GM23338 (cell line): ENCODE measurements at regions not wholly inside any gene's neighbourhood (a gene's known extent, or its start where the extent isn't known, plus 50 kb on each side); places are given as distances from the start of the nearest gene placed in this dataset.

ENCODE experiments used
- ATAC-seq: fragments of 200-7000 bp; cut with Tn5 transposase; 3 replicates; pipeline ENCODE4 v1.9.1; 2020
- DNase-seq: peaks from one replicate; pipeline ENCODE4 v3.0.0-alpha.2; 2015; ENCODE audit warnings: low spot score
- H2AFZ ChIP-seq: fragments of 200-600 bp; sonication (generic); 2 replicates; pipeline ENCODE4 v1.8.0; 2016; ENCODE audit warnings: antibody characterized with exemption, mild to moderate bottlenecking, moderate library complexity
- H3F3A ChIP-seq: fragments of 200-600 bp; sonication (generic); replicated peaks from 2 replicates; pipeline ENCODE4 v1.8.0; 2017; ENCODE audit warnings: antibody characterized with exemption, mixed run types, low read depth
- H3K27ac ChIP-seq: fragments of 200-600 bp; sonication (generic); 2 replicates; pipeline ENCODE4 v1.6.1; 2016; ENCODE audit warnings: low read depth
- H3K27me3 ChIP-seq: fragments of 200-600 bp; sonication (generic); 2 replicates; pipeline ENCODE4 v1.8.0; 2016; ENCODE audit warnings: mild to moderate bottlenecking, mixed run types, moderate library complexity; ENCODE audit not compliant: insufficient read depth
- H3K36me3 ChIP-seq: fragments of 200-600 bp; sonication (generic); 2 replicates; pipeline ENCODE4 v1.8.0; 2016; ENCODE audit warnings: mild to moderate bottlenecking; ENCODE audit not compliant: insufficient read depth
- H3K4me1 ChIP-seq: fragments of 200-600 bp; sonication (generic); 2 replicates; pipeline ENCODE4 v1.8.0; 2016; ENCODE audit warnings: mild to moderate bottlenecking, moderate library complexity; ENCODE audit not compliant: insufficient read depth
- H3K4me2 ChIP-seq: fragments of 200-600 bp; sonication (generic); 2 replicates; pipeline ENCODE4 v1.7.1; 2017; ENCODE audit warnings: mixed run types
- H3K4me3 ChIP-seq: fragments of 200-600 bp; sonication (generic); 2 replicates; pipeline ENCODE4 v1.6.1; 2016; ENCODE audit warnings: mixed run types
- H3K79me2 ChIP-seq: fragments of 200-600 bp; sonication (generic); replicated peaks from 2 replicates; pipeline ENCODE4 v1.8.0; 2017; ENCODE audit warnings: mild to moderate bottlenecking; ENCODE audit not compliant: insufficient read depth
- H3K9me2 ChIP-seq: fragments of 200-600 bp; sonication (generic); 2 replicates; pipeline ENCODE4 v1.8.0; 2017; ENCODE audit not compliant: insufficient read depth
- H4K20me1 ChIP-seq: fragments of 200-600 bp; sonication (generic); replicated peaks from 2 replicates; pipeline ENCODE4 v1.8.0; 2017; ENCODE audit warnings: mild to moderate bottlenecking; ENCODE audit not compliant: insufficient read depth
- H3K27ac Mint-ChIP-seq: 2 replicates; pipeline ENCODE4 v1.8.0; 2020; ENCODE audit warnings: inconsistent platforms, mild to moderate bottlenecking, moderate library complexity, mixed read lengths
- H3K27me3 Mint-ChIP-seq: 3 replicates; pipeline ENCODE4 v1.8.0; 2022; ENCODE audit warnings: low read depth, mild to moderate bottlenecking, moderate library complexity, mixed read lengths, inconsistent platforms; ENCODE audit not compliant: insufficient read depth, poor library complexity
- H3K36me3 Mint-ChIP-seq: 3 replicates; pipeline ENCODE4 v1.8.0; 2021; ENCODE audit warnings: low read depth, mild to moderate bottlenecking, inconsistent platforms, moderate library complexity, mixed read lengths
- H3K4me1 Mint-ChIP-seq: 3 replicates; pipeline ENCODE4 v1.8.0; 2020; ENCODE audit warnings: mild to moderate bottlenecking, inconsistent platforms, mixed read lengths
- H3K4me3 Mint-ChIP-seq: 3 replicates; pipeline ENCODE4 v1.8.0; 2021; ENCODE audit warnings: moderate library complexity, mild to moderate bottlenecking, inconsistent platforms, mixed read lengths
- H3K9me3 Mint-ChIP-seq: 3 replicates; pipeline ENCODE4 v1.8.0; 2020; ENCODE audit warnings: moderate library complexity, mild to moderate bottlenecking, inconsistent platforms, mixed read lengths
- EZH2 ChIP-seq: fragments of 200-600 bp; sonication (generic); IDR thresholded peaks from one replicate; pipeline ENCODE4 v1.8.0; 2017; ENCODE audit warnings: antibody characterized with exemption, mild to moderate bottlenecking, low read depth; ENCODE audit not compliant: unreplicated experiment
- ZNF462 ChIP-seq: fragments of 250-450 bp; sonication (Bioruptor Pico); IDR thresholded peaks from 2 replicates; pipeline ENCODE4 v1.5.0; 2020; ENCODE audit warnings: mild to moderate bottlenecking, moderate library complexity

GRCh38 chr2:16150456-16151280, 210.3 kb downstream of the MYCN start:
- Histone ChIP-seq H3K4me1 (no peaks in the 10 kb centered on the region), H2AFZ (no peak overlapping the region), H3F3A (0 out of 2 replicates have a peak, but pooled peaks cover 4% of the 10 kb centered on the region), H4K20me1 (no peaks in the 10 kb centered on the region), H3K79me2 (no peaks in the 10 kb centered on the region), H3K4me2 (no peak overlapping the region), H3K36me3 (no peaks in the 10 kb centered on the region), H3K27me3 (no peaks in the 10 kb centered on the region), H3K9me2 (peaks cover 7% of the 10 kb centered on the region; the same call in 1 of the 2 replicates), H3K27ac (no peak overlapping the region), H3K4me3 (no peak overlapping the region)
- DNase-seq (no peak), ATAC-seq (no peak)
- no peaks in the 10 kb centered on the region for H3K9me3 Mint-ChIP-seq
- H3K27me3 Mint-ChIP-seq: peaks cover 4% of the 10 kb centered on the region
- H3K36me3 Mint-ChIP-seq: no peaks in the 10 kb centered on the region
- no peaks in the 10 kb centered on the region for H3K4me1 Mint-ChIP-seq
- no peak for TF ChIP-seq ZNF462
- TF ChIP-seq EZH2: no peak
- no peak overlapping the region; the same call in 2 of the 3 replicates for H3K4me3 Mint-ChIP-seq
- no peak overlapping the region for H3K27ac Mint-ChIP-seq
